GM21381 (cell line): ENCODE measurements at regions not wholly inside any gene's neighbourhood (a gene's known extent, or its start where the extent isn't known, plus 50 kb on each side); places are given as distances from the start of the nearest gene placed in this dataset.
A peak's percentile ranks its signal among the peaks of the same experiment; 100 is the strongest.
"Not testable (repeated sequence)": the region's sequence is repeated elsewhere in the genome, so short reads cannot be mapped to it uniquely, and the experiment has no call there.

Experiments
- ATAC-seq: cut with Tn5 transposase; IDR thresholded peaks from one replicate; pipeline ENCODE4 v1.9.1; 2021; ENCODE audit warnings: mild to moderate bottlenecking, moderate library complexity; ENCODE audit not compliant: unreplicated experiment

DNA sequence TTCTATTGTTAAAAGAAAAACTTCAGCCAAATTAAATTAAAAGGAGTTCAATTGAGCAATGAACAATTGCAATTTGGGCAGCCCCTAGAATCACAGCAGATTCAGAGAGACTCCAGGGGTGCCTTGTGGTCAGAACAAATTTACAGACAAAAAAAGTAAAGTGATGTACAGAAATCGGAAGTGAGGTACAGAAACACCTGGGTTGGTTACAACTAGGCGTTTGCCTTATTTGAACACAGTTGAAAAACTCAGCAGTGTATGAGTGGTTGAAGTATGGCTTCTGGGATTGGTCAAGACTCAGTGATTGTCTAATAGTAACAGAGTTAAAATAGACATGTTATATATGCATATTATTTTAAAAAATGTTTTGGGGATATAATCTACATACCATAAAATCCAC lies 98.5 kb upstream of the ZSWIM2 start:
- ATAC-seq = no peak

DNA sequence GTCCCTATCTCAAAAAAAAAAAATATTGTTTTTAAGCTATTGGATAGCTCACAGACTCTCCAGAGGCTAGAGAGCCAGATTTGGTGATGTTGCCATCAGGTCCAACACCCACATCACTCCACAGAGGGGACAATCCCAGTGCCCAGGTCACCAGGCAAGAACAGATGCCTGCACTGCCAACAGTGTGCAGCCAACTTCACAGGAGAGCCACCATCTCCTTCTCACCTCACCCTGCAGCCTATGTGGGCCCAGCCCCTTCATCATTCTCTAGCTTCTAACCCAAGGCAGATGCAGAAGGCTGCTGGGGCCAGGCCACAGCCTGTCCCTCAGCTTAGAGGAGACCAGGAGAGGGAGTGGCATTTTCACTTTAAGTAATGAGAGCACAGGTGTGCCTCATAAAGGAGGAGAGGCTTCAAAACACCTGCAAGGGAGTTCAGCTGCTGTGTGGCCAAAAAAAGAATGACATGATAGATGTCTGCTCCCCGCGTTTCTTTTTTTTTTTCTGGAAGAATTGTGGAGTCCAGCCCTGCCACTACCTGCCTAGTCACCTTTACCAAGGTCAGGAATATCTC lies 98.0 kb upstream of the ZSWIM2 start:
- ATAC-seq = no peak

DNA sequence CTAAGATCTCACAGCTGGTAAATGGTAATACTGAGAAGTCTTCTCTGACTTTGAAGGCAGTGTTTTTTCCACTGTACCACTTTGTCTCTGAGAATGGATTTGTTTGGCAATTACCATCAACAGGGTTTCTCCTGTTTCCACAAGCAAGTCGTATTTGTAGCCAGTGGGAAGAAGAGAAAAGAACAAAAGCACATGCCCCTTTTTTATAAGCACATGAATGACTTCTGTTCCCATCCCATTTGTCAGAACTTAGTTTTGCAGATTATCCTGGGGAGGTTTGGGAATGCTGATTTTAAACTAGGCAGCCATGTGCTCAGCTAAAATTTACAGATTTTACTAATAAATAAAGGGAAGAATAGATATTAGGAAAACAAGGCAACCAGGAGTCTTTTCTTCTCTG lies 92.9 kb upstream of the ZSWIM2 start:
- no peak for ATAC-seq

DNA sequence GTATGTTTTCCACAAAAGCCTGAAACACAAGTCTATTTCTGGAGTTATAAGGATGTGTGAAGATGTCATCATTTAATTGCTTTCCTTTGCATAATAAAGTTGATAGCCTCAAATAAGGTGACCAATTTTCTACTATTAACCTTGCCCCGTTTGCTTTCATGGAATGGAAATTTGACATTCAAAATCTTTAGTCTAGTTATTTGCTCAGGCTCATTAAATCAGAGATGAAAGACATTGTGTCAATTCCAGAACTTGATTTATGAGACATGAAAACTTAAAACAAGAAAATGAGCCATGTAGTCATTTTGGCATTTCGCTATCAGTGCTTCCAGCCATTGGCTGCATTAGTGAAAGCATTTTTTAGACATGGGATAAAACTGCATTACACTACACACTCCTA lies 91.5 kb upstream of the ZSWIM2 start:
- ATAC-seq = no peak

DNA sequence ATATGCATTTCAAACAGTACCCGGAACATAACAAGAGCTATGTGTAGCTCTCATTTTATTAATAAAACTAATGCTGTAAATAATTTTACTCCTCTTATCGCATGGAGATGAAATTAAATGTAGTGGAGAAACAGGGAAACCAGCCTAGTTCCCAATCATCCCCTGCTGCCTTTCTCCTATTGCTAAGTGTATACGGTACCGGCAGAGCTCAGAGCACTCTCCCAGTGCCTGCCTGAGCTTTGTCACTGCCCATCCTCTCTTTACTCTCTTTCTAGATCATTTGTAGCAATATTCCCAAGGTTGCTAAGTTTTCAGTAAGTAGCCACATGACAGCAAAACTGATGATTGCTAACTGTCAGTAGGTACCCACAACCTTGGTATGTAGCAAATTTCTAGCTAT lies 85.5 kb upstream of the ZSWIM2 start:
- no peak for ATAC-seq

DNA sequence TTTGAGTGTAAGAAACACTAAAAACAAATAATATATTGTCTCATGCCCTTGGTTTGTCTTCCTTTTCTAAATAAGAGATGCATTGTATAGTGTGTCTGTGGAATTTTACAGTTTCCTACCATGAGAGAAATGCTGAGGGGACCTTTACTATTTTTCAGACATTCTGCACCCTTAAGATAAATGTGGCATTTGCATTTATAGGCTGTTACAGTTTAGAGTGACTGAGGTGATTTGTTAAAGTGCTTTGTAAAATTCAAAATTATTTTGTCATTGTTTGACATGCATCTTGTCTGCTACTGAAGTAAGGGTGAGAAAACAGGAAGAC lies 78.9 kb upstream of the ZSWIM2 start:
- no peak for ATAC-seq

DNA sequence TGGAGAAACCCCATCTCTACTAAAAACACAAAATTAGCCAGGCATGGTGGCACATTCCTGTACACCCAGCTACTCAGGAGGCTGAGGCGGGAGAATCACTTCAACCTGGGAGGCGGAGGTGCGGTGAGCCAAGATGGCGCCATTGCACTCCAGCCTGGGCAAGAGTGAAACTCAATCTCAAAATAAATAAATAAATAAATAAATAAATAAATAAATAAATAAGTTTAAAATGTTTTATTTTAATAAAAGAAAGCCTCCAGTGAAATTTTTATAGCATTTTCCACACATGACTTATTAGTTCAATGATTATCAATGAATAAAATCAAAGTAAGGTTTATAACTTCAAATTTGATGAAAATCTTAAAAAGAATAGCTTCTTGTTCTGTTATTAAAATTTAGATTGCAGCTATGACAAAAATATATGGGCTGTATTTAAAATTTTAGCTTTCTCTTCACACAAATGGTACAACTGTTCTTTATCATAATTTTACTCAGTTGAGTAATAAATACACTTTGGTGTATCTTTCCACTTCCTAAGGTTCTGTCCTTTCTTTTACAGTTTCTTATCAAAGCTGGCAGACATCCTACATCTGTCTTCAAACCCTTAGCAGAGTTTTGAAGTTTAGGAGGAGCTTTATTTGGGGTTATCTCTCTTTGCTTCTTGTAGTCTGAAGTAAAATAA lies 78.4 kb upstream of the ZSWIM2 start:
- no peak for ATAC-seq

DNA sequence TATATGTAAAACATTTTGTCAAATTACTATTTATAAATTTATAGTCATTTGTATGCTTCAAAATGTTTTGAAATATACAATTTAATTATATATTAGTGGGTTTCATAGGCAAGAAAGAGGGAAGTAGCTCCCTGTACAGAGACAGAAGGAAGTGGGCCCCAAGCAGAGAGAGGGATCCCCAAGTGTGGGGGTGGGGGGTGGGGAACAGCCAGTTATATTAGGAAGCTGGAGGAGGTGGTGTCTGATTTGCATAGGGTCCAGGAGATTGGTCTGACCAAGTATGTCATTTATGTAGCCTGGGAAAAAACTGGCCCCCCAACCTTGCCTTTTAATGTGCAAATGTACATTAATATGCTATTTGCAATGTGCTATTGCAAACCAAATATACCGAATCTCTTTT lies 76.5 kb upstream of the ZSWIM2 start:
- ATAC-seq = no peak

DNA sequence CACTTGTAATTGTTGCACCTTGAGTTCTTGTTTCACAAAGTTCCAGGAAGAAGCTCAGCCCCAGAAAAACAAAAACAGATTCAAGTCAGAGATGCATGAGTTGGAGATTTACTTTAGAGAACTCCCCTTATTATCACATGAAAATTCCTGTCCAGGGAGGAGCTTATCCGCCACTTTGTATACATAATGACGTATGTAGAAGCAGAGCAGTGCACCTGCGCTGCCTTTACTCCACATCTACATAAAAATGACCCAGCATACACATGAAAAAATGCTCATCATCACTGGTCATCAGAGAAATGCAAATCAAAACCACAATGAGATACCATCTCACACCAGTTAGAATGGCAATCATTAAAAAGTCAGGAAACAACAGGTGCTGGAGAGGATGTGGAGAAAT lies 73.3 kb upstream of the ZSWIM2 start:
- ATAC-seq = not testable (repeated sequence)

DNA sequence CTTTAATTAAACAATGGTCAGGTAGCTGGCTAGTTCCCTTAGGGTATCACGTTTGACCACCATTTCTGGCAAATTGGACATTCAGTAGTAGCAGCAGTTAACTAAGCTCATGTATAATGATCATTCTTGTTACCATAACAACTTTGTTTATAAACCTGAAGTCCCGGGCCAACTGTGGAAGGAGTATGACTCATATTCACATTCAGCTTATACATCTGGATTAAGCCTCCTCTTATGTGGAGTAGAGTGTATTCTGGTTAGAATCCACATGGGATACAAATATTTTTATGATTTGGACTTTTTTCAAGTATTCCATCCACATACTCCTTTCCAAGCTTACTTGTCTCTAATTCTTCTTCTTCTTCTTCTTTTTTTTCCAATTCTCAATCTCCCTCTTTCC lies 70.3 kb upstream of the ZSWIM2 start:
- no peak for ATAC-seq

DNA sequence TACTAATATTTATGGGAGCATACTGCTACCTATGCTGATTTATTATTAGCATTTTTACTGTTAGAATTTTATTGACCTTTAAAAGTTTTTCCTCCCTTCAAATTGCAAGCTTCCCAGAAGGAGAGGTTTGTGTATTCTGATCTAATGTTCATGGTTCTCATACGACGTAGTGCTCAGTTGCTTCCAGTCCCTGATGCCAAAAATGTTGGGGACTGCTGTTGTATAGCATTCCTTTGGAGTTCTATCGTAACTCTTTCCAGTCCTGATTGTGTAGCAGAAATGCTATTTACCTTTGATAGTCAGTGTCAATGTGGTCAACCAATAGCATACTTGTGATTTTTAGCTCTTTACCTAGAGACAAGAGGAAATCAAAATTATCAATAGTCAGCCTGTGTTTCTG lies 69.5 kb upstream of the ZSWIM2 start:
- no peak for ATAC-seq

DNA sequence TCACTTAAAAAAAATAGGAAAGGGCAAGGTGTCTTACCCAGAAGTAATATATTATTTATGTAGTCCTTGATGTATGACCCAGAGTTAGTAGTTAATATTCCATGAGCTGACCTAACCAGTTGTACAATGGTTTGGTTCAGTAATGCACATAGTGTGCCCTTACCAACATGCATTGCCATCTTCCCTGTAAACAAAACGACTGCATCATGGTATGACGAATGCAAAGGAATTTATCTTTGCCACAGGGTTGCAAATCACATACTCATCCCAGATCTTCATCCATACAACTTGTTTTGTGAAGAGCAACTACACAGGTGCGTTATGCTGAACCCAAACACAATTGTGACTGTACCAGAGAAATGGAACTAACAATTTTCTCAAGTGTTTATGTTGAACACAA lies 68.9 kb upstream of the ZSWIM2 start:
- ATAC-seq = no peak

DNA sequence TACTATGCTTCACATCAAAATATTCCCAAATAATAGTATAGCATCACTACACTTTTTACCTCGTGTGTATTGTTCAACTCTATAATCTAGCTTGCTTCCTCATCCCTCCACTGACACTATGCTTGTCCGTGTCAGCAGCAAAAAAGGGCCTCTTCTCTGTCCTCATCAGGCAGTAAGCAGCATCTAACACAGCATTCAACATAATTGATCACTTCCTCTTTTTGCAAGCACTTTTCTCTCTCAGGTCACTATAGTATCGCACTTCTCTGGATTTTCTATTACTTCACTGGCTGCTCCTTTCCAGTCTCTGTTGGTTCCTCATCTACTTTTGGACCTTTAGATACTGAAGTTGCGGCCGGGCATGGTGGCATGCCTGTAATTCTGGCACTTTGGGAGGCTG lies 64.9 kb upstream of the ZSWIM2 start:
- peak; percentile 79 for ATAC-seq

DNA sequence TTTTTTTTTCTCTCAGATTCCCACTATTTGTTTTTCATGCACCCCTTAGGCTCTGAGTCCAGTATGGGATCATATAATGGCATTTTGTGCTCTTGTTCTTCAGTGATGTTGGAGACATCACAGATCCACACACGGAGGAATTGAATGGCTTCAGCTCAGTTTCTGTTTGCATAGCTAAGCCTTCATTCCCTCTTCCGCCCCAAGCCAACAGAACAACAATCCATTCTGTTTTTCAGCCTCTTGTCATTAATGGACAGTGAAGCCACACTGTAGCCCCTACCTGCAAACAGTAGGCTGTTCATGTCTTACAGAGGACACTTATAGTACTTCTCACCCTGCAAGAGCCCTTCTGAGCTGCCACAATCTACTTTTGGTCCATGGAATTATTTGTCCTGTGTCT lies 64.0 kb upstream of the ZSWIM2 start:
- no peak for ATAC-seq

DNA sequence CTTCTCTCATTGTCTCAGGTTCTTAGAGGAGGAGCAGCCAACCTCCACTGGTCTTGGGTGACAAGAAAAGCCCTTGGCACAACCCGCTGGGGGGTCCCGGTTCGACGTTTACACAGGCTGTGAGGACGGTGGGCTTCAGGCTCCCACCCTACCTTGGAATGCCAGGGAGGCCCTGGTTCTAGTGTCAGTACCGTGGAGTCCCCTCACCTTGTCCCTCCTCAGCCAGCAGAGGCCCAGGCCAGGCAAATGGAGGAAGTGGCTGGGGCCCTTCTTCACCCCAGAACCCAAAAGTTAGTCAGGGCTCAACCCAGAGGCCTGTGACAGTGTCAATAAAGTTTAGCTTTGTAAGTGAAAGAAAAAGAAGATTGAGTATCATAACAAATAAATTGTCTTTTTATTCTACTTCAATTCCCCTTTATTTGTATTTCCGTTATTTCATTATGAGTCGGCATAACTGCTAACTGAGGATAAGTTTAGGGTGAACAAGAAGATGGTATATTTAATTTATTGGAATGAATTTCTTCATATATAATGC lies 62.6 kb upstream of the ZSWIM2 start:
- no peak for ATAC-seq

DNA sequence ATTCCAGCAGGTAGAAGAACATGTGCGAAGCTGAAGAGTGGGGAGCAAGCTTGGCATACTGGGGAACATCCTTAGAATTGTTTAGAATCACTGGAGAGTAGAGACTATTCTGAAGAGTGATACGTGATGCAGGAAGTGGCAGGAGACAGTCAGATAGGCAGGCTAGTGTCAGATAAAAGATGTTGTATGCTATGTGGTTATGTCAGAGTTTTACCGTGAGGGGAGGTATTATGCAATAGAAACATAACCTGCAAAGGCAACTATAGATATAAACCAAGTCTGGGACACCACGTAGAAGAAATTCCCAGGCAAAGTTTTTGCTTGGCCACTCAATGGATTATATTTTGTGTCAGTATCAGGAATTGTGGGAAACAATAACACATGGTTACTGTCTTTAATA lies 62.0 kb upstream of the ZSWIM2 start:
- no peak for ATAC-seq

DNA sequence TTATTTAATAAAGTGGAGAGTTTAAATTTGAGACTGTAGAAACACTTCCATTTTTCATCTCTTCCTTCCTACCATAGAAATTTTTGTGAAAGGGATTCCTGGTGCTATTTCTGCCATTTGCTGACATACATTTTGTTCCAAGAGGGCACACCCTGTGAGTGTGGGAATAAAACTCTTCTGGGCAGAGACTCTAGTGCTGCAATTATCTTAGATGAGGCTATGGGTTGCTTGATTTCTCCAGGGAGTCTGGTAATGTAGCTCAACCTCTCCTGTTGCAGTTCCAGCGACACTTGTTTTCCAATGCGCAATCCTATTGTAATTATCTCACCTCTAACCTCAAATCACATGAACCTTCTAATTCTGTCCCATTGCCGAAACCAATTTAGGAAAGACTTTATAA lies 60.1 kb upstream of the ZSWIM2 start:
- ATAC-seq = no peak

DNA sequence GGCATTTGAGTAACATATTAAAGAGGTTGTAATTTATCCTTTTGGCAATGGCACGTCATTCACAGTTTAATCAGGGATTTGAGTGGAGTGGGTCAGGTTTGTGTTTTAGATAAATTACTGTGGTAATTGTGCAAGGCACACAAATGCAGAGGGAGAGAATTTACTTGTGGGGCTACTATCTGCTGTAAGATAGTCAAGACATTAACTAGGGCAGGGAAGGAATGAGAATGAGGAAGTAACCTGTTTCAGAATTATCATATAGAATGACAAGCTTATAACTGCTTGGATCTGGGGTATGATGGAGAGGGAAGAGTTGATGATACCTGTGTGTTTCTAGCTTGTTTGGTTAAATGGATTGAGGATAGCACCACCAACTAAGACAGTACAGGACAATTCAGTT lies 58.9 kb upstream of the ZSWIM2 start:
- no peak for ATAC-seq

DNA sequence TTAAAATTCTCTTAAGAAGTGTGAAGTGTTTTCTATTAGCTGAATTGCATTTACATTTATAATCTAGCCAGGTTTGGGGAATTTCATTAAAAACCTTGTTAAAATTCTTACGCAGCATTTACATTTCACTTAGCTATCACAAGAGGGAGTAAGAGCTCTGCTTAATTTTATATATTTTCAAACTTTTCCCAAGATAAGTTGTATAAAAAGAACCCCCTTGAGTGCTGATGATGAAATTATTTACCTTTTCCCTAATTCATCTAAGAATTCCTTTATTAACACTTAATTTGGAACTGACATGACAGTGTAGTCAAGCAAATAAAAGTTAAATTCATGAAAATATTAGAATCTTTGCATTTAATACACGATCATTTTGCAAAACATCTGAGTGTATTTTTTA lies 54.2 kb upstream of the ZSWIM2 start:
- ATAC-seq = no peak
